Astrocyte (in vitro differentiated cells and primary cell): ENCODE measurements at regions not wholly inside any gene's neighbourhood (a gene's known extent, or its start where the extent isn't known, plus 50 kb on each side); places are given as distances from the start of the nearest gene placed in this dataset.

Experiments
- DNase-seq: peaks from one replicate; pipeline ENCODE4 v3.0.0-alpha.2; 2010; ENCODE audit warnings: low read depth
- FAIRE-seq: peaks from 2 replicates; lab custom pipeline; 2011; peaks lifted over from hg19 to GRCh38; lab: Jason Lieb, UNC
- H2AFZ ChIP-seq: 2 replicates; pipeline ENCODE4 v1.6.0; 2012; ENCODE audit warnings: low read depth, low read length, inconsistent platforms
- H3K27ac ChIP-seq: 2 replicates; pipeline ENCODE4 v1.5.1; 2011; ENCODE audit warnings: low read depth, low read length, inconsistent platforms
- H3K27me3 ChIP-seq: 2 replicates; pipeline ENCODE4 v1.6.0; 2011; ENCODE audit warnings: low read length, inconsistent platforms; ENCODE audit not compliant: insufficient read depth
- H3K36me3 ChIP-seq: 2 replicates; pipeline ENCODE4 v1.5.1; 2011; ENCODE audit warnings: low read length, inconsistent platforms; ENCODE audit not compliant: insufficient read depth
- H3K4me1 ChIP-seq: 2 replicates; pipeline ENCODE4 v1.5.1; 2011; ENCODE audit warnings: low read length, inconsistent platforms; ENCODE audit not compliant: insufficient read depth
- H3K4me2 ChIP-seq: 2 replicates; pipeline ENCODE4 v1.6.0; 2012; ENCODE audit warnings: low read length, inconsistent platforms
- H3K4me3 ChIP-seq: 2 replicates; pipeline ENCODE4 v1.5.1; 2011; ENCODE audit warnings: low read depth, mild to moderate bottlenecking, low read length, inconsistent platforms; ENCODE audit not compliant: insufficient read depth
- H3K79me2 ChIP-seq: 2 replicates; pipeline ENCODE4 v1.6.0; 2012; ENCODE audit warnings: mild to moderate bottlenecking, low read length, inconsistent platforms; ENCODE audit not compliant: insufficient read depth
- H3K9ac ChIP-seq: 2 replicates; pipeline ENCODE4 v1.6.0; 2012; ENCODE audit warnings: mild to moderate bottlenecking, low read length, inconsistent platforms
- H3K9me3 ChIP-seq: 2 replicates; pipeline ENCODE4 v1.5.1; 2012; ENCODE audit warnings: low read depth, mild to moderate bottlenecking, low read length, inconsistent platforms; ENCODE audit not compliant: insufficient read depth
- H4K20me1 ChIP-seq: 2 replicates; pipeline ENCODE4 v1.6.0; 2012; ENCODE audit warnings: low read length, inconsistent platforms; ENCODE audit not compliant: insufficient read depth
- H3K27ac Mint-ChIP-seq: one replicate; pipeline ENCODE4 v1.8.0; 2021; ENCODE audit warnings: mild to moderate bottlenecking, mixed read lengths; ENCODE audit not compliant: unreplicated experiment
- H3K27me3 Mint-ChIP-seq: one replicate; pipeline ENCODE4 v1.8.0; 2021; ENCODE audit warnings: low read depth, mixed read lengths; ENCODE audit not compliant: unreplicated experiment
- H3K36me3 Mint-ChIP-seq: one replicate; pipeline ENCODE4 v1.8.0; 2021; ENCODE audit warnings: low read depth, mixed read lengths; ENCODE audit not compliant: unreplicated experiment
- H3K4me1 Mint-ChIP-seq: one replicate; pipeline ENCODE4 v1.8.0; 2021; ENCODE audit warnings: low read depth, mixed read lengths; ENCODE audit not compliant: unreplicated experiment
- H3K4me3 Mint-ChIP-seq: one replicate; pipeline ENCODE4 v1.8.0; 2021; ENCODE audit warnings: mild to moderate bottlenecking, moderate library complexity, mixed read lengths; ENCODE audit not compliant: unreplicated experiment
- H3K9me3 Mint-ChIP-seq: one replicate; pipeline ENCODE4 v1.8.0; 2021; ENCODE audit warnings: mild to moderate bottlenecking, mixed read lengths; ENCODE audit not compliant: unreplicated experiment
- CTCF ChIP-seq: IDR thresholded peaks from 2 replicates; pipeline ENCODE4 v1.5.1; 2011; ENCODE audit warnings: low read depth, mild to moderate bottlenecking, inconsistent platforms, low read length, moderate library complexity; ENCODE audit not compliant: insufficient read depth
- EZH2 ChIP-seq: IDR thresholded peaks from 2 replicates; pipeline ENCODE4 v1.6.1; 2012; ENCODE audit warnings: mild to moderate bottlenecking, low read length, inconsistent platforms; ENCODE audit not compliant: insufficient read depth

GRCh38 chr3:163935411-163935810 is 1142.9 kb downstream of the SI start:
- no peaks in the 10 kb centered on the region for H4K20me1 ChIP-seq
- no peaks in the 10 kb centered on the region for H3K4me1 ChIP-seq
- H3K4me3 Mint-ChIP-seq: no peak overlapping the region
- no peaks in the 10 kb centered on the region for H3K9me3 ChIP-seq
- no peaks in the 10 kb centered on the region for H3K27me3 ChIP-seq
- no peak overlapping the region for H3K27ac Mint-ChIP-seq
- no peaks in the 10 kb centered on the region for H3K36me3 Mint-ChIP-seq
- H3K9ac ChIP-seq: no peak overlapping the region
- TF ChIP-seq CTCF: no peak
- TF ChIP-seq EZH2: no peak
- H3K4me3 ChIP-seq: no peak overlapping the region
- peaks cover 4% of the 10 kb centered on the region for H3K4me1 Mint-ChIP-seq
- no peak overlapping the region for H3K27ac ChIP-seq
- H3K4me2 ChIP-seq: no peak overlapping the region
- H3K9me3 Mint-ChIP-seq: no peaks in the 10 kb centered on the region
- H3K79me2 ChIP-seq: no peaks in the 10 kb centered on the region
- no peaks in the 10 kb centered on the region for H3K27me3 Mint-ChIP-seq
- DNase-seq (no peak), FAIRE-seq (no peak)
- H3K36me3 ChIP-seq: no peaks in the 10 kb centered on the region
- no peak overlapping the region for H2AFZ ChIP-seq

DNA sequence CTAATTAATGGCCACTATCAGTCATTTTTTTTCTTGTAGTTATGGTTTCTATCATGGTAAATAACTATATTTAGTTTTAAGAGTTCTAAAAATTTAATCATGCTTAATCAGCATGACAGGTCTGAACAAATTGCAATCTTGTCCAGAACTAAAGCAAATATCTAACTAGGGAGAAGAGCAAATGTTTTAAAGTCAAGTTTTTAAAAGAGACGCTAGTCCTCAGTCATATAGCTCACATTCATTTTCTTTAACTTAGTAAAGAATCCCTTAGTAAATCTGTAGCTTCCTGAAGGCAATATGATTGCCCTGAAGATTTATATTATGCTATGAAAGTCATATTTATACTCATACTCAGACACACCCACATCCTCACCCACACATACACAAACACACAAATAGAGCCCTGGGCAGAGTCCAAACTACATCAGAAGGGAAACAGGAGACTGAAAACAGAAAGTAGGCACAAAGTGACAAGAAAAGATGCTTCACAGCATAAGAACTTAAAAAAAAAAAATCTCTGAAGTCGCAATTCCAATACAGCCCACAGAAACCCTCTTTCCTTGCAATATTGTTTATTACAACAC is 1149.1 kb downstream of the SI start:
- Histone ChIP-seq H3K4me1 (no peaks in the 10 kb centered on the region), H3K9me3 (no peaks in the 10 kb centered on the region), H3K36me3 (no peaks in the 10 kb centered on the region), H3K27ac (no peak overlapping the region), H3K4me2 (no peak overlapping the region), H3K79me2 (no peaks in the 10 kb centered on the region), H3K9ac (no peak overlapping the region), H3K4me3 (no peak overlapping the region), H2AFZ (no peak overlapping the region), H3K27me3 (no peaks in the 10 kb centered on the region), H4K20me1 (no peaks in the 10 kb centered on the region)
- Mint-ChIP-seq H3K36me3 (no peaks in the 10 kb centered on the region), H3K4me1 (no peaks in the 10 kb centered on the region), H3K4me3 (no peak overlapping the region), H3K27ac (no peak overlapping the region), H3K27me3 (no peaks in the 10 kb centered on the region), H3K9me3 (no peaks in the 10 kb centered on the region)
- no peak for TF ChIP-seq CTCF
- no peak for TF ChIP-seq EZH2
- FAIRE-seq (no peak), DNase-seq (no peak)

GRCh38 chr3:163927521-163927920 is 1150.8 kb downstream of the SI start:
- H3K9me3 Mint-ChIP-seq: no peaks in the 10 kb centered on the region
- H3K27ac Mint-ChIP-seq: no peak overlapping the region
- Histone ChIP-seq H3K9me3 (no peaks in the 10 kb centered on the region), H3K79me2 (no peaks in the 10 kb centered on the region), H3K36me3 (no peaks in the 10 kb centered on the region), H3K9ac (no peak overlapping the region), H4K20me1 (no peaks in the 10 kb centered on the region), H3K4me2 (no peak overlapping the region), H3K27me3 (no peaks in the 10 kb centered on the region), H3K4me3 (no peak overlapping the region), H3K4me1 (no peaks in the 10 kb centered on the region), H3K27ac (no peak overlapping the region), H2AFZ (no peak overlapping the region)
- TF ChIP-seq CTCF (no peak), EZH2 (no peak)
- no peaks in the 10 kb centered on the region for H3K27me3 Mint-ChIP-seq
- H3K4me1 Mint-ChIP-seq: no peaks in the 10 kb centered on the region
- FAIRE-seq (no peak), DNase-seq (no peak)
- H3K4me3 Mint-ChIP-seq: no peak overlapping the region
- H3K36me3 Mint-ChIP-seq: no peaks in the 10 kb centered on the region
